ENCODE measurements at regions not wholly inside any gene's neighbourhood (a gene's known extent, or its start where the extent isn't known, plus 50 kb on each side); places are given as distances from the start of the nearest gene placed in this dataset.

DNA sequence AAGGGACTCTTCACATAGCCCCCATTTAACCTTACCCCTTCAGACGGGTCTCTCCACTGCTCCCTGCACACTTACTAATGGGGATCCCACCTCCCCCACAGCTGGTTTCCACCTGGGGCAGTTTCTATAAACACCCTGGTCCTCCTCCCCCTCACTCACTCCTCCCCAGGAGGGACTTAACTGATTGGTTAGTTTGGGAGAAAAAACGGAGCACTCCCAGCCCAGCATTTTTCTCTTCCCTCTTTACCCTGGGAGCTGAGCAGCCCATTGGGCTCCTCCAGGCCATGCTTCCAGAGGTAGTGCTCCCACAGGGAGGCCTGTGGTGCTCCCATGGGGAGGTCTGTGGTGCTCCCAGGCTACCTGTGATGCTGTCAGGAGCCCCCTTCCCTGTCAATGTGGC lies 93.7 kb downstream of the MIS18A start:
- TF ChIP-seq POLR2AphosphoS5 (IDR thresholded peaks at IDR 0.05; ENCODE audit: low read depth, low read length), result no peak
- TF ChIP-seq SIN3A (IDR thresholded peaks at IDR 0.05; ENCODE audit: borderline replicate concordance, insufficient read depth, low read length), result no peak
- TF ChIP-seq, protein P1, sequence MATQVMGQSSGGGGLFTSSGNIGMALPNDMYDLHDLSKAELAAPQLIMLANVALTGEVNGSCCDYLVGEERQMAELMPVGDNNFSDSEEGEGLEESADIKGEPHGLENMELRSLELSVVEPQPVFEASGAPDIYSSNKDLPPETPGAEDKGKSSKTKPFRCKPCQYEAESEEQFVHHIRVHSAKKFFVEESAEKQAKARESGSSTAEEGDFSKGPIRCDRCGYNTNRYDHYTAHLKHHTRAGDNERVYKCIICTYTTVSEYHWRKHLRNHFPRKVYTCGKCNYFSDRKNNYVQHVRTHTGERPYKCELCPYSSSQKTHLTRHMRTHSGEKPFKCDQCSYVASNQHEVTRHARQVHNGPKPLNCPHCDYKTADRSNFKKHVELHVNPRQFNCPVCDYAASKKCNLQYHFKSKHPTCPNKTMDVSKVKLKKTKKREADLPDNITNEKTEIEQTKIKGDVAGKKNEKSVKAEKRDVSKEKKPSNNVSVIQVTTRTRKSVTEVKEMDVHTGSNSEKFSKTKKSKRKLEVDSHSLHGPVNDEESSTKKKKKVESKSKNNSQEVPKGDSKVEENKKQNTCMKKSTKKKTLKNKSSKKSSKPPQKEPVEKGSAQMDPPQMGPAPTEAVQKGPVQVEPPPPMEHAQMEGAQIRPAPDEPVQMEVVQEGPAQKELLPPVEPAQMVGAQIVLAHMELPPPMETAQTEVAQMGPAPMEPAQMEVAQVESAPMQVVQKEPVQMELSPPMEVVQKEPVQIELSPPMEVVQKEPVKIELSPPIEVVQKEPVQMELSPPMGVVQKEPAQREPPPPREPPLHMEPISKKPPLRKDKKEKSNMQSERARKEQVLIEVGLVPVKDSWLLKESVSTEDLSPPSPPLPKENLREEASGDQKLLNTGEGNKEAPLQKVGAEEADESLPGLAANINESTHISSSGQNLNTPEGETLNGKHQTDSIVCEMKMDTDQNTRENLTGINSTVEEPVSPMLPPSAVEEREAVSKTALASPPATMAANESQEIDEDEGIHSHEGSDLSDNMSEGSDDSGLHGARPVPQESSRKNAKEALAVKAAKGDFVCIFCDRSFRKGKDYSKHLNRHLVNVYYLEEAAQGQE (IDR thresholded peaks at IDR 0.05; ENCODE audit: insufficient read depth in 1 of 2, low read depth in 2 of 2, low read length in 2 of 2), result no peak

Data from PFSK-1 (cell line).